Gastroesophageal sphincter (tissue), 4 donors: ENCODE measurements at regions not wholly inside any gene's neighbourhood (a gene's known extent, or its start where the extent isn't known, plus 50 kb on each side); places are given as distances from the start of the nearest gene placed in this dataset.

Source experiments
- ATAC-seq: fragments of 150-250 bp; one replicate; pipeline ENCODE4 v1.9.1; 2016; ENCODE audit warnings: mild to moderate bottlenecking, moderate library complexity
- H3K27ac ChIP-seq, 4 donors: fragments of 200-600 bp; sonication (generic) in 3 of 4; 1 replicate in 3 of 4; 2 replicates in 1 of 4; pipeline ENCODE4 v1.5.1; 2016 to 2019
- H3K27me3 ChIP-seq: fragments of 200-600 bp; sonication (generic); one replicate; pipeline ENCODE4 v1.5.1; 2019
- H3K36me3 ChIP-seq, 2 donors: fragments of 200-600 bp; sonication (generic); one replicate each; pipeline ENCODE4 v1.5.1; 2019; ENCODE audit warnings: control low read depth in 1 of 2
- H3K4me1 ChIP-seq, 3 donors: fragments of 200-600 bp; sonication (generic); 1 replicate in 2 of 3; 2 replicates in 1 of 3; pipeline ENCODE4 v1.5.1; 2016 to 2019; ENCODE audit warnings: control low read depth in 2 of 3
- H3K4me3 ChIP-seq, 2 donors: fragments of 200-600 bp; sonication (generic); one replicate each; pipeline ENCODE4 v1.5.1; 2019; ENCODE audit warnings: mild to moderate bottlenecking in 1 of 2, moderate library complexity in 1 of 2
- H3K9me3 ChIP-seq, 3 donors: fragments of 200-600 bp; sonication (generic); one replicate each; pipeline ENCODE4 v1.5.1; 2017 to 2019; ENCODE audit warnings: control low read depth in 2 of 3
- EP300 ChIP-seq: sonication (generic); formaldehyde crosslinking; IDR thresholded peaks from one replicate; pipeline ENCODE4 v1.6.1; 2017; ENCODE audit warnings: antibody characterized with exemption, mild to moderate bottlenecking
- POLR2A ChIP-seq, 2 donors: fragments of 450-650 bp; IDR thresholded peaks; one replicate each; pipeline ENCODE4 v1.6.1; 2017; ENCODE audit warnings: antibody characterized with exemption in 2 of 2, mild to moderate bottlenecking in 2 of 2, moderate library complexity in 1 of 2
- POLR2AphosphoS5 ChIP-seq: sonication (generic); formaldehyde crosslinking; IDR thresholded peaks from one replicate; pipeline ENCODE4 v1.6.1; 2017; ENCODE audit warnings: antibody characterized with exemption
- WGBS, 2 donors: methylation state at CpG; one replicate each; pipeline ENCODE4 v1.1.5; 2018; ENCODE audit warnings: low coverage in 1 of 2; 5-methylcytosine and 5-hydroxymethylcytosine counted together
- TF ChIP-seq, protein P1 (sequence below), 4 experiments: fragments of 200-600 bp in 2 of 4; fragments of 450-650 bp in 2 of 4; sonication (generic) in 1 of 4; IDR thresholded peaks; one replicate each; pipeline ENCODE4 v1.5.1; 2017 to 2019; ENCODE audit warnings: antibody characterized with exemption in 4 of 4, mild to moderate bottlenecking in 2 of 4, moderate library complexity in 2 of 4

DNA sequence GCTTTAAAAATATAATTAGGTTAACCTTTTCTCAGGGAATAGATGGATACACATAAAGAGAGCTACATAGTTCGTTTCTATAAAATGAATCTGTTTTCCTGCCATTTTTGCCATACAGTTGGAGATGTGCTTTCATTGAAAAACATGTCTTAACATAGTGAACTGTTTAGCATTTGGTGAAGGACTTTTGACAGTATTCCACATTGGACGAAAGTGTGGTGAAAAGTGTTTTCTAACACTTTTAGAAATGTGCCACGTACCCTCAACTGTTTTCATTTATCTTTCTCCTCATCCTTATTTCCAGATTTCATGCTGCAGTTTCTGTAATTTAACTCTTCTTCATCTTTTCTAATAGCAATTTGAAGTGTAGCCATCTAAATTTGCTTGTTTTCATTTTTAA lies 249.1 kb upstream of the MTNR1B start:
- no peaks in the 10 kb centered on the region for H3K27me3 ChIP-seq
- H3K27ac ChIP-seq: no peak overlapping the region
- no peaks in the 10 kb centered on the region for H3K36me3 ChIP-seq
- TF ChIP-seq EP300: no peak
- TF ChIP-seq, protein P1, sequence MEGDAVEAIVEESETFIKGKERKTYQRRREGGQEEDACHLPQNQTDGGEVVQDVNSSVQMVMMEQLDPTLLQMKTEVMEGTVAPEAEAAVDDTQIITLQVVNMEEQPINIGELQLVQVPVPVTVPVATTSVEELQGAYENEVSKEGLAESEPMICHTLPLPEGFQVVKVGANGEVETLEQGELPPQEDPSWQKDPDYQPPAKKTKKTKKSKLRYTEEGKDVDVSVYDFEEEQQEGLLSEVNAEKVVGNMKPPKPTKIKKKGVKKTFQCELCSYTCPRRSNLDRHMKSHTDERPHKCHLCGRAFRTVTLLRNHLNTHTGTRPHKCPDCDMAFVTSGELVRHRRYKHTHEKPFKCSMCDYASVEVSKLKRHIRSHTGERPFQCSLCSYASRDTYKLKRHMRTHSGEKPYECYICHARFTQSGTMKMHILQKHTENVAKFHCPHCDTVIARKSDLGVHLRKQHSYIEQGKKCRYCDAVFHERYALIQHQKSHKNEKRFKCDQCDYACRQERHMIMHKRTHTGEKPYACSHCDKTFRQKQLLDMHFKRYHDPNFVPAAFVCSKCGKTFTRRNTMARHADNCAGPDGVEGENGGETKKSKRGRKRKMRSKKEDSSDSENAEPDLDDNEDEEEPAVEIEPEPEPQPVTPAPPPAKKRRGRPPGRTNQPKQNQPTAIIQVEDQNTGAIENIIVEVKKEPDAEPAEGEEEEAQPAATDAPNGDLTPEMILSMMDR (IDR thresholded peaks at IDR 0.05): no peak
- no peak for TF ChIP-seq POLR2AphosphoS5
- TF ChIP-seq POLR2A (IDR thresholded peaks at IDR 0.05): no peak
- H3K4me3 ChIP-seq: no peak overlapping the region
- 77 to 87% methylated on average over 3 of the region's 3 CpGs for whole genome bisulfite sequencing, 2 donors
- H3K4me1 ChIP-seq: no peaks in the 10 kb centered on the region
- peaks cover 0 to 6% (median 0%) of the 10 kb centered on the region in 3 donors for H3K9me3 ChIP-seq
- no peak for ATAC-seq

DNA sequence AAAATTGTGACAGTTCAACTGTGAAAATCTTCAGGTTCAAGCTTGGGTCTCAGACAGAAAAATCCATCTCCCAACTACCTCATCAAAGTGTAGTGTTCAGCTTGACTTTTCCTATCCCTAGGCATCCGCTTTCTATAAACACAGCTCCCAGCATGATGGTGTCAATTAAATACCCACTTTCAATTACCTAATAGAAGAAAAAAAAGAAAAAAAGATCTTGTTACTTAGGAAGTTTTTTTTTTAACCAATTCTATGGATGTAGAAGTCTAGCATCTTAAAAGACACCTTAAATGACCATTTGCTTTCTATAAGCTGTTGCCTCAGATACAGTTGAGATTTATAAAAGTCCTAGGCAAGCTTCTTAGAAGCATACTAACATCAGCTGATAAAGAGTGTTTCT lies 244.1 kb upstream of the MTNR1B start:
- TF ChIP-seq POLR2AphosphoS5: no peak
- TF ChIP-seq, protein P1 (IDR thresholded peaks at IDR 0.05): no peak
- TF ChIP-seq POLR2A (IDR thresholded peaks at IDR 0.05): no peak
- TF ChIP-seq EP300: no peak
- ATAC-seq: no peak
- whole genome bisulfite sequencing, 2 donors: 100% methylated on average over 1 of the region's 1 CpG
- Histone ChIP-seq H3K27me3 (no peaks in the 10 kb centered on the region), H3K4me1 (no peaks in the 10 kb centered on the region), H3K4me3 (no peak overlapping the region), H3K36me3 (no peaks in the 10 kb centered on the region), H3K9me3 (peaks cover 0 to 6% (median 0%) of the 10 kb centered on the region in 3 donors), H3K27ac (no peak overlapping the region)

DNA sequence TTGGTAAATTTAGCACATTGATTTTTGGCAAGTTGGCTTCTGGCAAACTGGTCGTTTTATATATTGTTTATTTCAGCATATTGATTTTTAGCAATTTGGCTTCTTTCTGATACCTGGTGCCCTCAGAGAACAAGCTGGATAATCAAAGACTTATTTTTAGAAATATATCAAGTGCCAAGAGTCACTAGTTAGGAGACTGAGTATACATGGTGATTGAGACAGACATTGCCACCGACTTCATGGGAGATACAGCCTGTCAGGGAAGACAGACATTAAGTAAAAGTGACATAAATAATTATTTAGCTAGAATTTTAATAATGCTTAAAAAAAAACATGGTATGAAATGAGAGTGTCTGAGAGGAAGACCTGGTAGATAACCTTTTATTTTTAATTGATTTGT lies 242.3 kb upstream of the MTNR1B start:
- Histone ChIP-seq H3K27ac (no peak overlapping the region), H3K4me1 (no peaks in the 10 kb centered on the region), H3K36me3 (no peaks in the 10 kb centered on the region), H3K4me3 (no peak overlapping the region), H3K9me3 (peaks cover 0 to 6% (median 0%) of the 10 kb centered on the region in 3 donors), H3K27me3 (no peaks in the 10 kb centered on the region)
- no peak for ATAC-seq
- TF ChIP-seq POLR2A (IDR thresholded peaks at IDR 0.05) (no peak), EP300 (no peak), POLR2AphosphoS5 (no peak)
- TF ChIP-seq, protein P1 (IDR thresholded peaks at IDR 0.05): no peak
- WGBS, 2 donors: 80 to 92% methylated on average over 2 of the region's 2 CpGs

DNA sequence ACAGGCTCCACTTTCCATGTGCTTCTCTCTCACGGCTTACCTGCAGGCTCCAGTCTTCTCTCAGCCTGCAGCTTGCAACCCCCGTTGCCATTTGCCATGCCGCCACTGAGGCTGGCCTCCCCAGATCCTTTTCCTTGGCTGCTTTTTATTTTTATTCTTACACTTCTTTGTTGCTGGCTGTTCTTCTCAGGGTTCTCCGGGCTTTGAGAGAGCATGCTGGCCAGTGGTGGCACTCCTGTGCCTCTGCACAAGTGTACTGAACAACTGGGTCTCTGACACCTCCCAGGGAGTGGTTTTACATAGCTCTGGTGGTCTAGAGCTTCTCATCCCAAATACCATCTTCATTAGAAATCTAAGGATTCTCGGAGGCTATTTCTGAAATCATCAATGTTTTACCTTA lies 241.7 kb upstream of the MTNR1B start:
- TF ChIP-seq EP300 (no peak), POLR2AphosphoS5 (no peak), POLR2A (IDR thresholded peaks at IDR 0.05) (no peak)
- TF ChIP-seq, protein P1 (IDR thresholded peaks at IDR 0.05): no peak
- Histone ChIP-seq H3K27ac (no peak overlapping the region), H3K36me3 (no peaks in the 10 kb centered on the region), H3K4me1 (no peaks in the 10 kb centered on the region), H3K27me3 (no peaks in the 10 kb centered on the region), H3K9me3 (peaks cover 0 to 4% (median 0%) of the 10 kb centered on the region in 3 donors), H3K4me3 (no peak overlapping the region)
- ATAC-seq: no peak
- WGBS, 2 donors: 94 to 95% methylated on average over 3 to 5 of the region's 5 CpGs

DNA sequence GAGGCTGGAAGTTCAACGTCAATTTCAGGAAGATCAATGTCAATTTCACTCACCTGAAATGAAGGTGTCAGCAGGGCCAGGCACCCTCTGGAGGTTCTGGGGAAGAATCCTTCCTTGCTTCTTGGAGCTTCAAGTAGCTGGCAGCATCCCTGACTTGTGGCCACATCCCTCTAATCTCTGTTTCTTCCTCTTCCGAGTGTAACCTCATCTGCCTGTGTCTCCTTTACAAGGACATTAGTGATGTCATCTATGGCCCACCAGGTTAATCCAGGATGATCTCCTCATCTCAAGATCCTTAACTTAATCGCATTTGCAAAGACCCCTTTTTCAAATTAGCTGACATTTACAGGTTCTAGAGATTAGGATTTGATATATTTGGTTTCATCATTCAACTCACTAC lies 240.8 kb upstream of the MTNR1B start:
- no peaks in the 10 kb centered on the region for H3K4me1 ChIP-seq
- no peak for ATAC-seq
- WGBS, 2 donors: 74 to 96% methylated on average over 2 to 3 of the region's 3 CpGs
- no peaks in the 10 kb centered on the region for H3K36me3 ChIP-seq
- H3K27ac ChIP-seq: no peak overlapping the region
- no peak overlapping the region for H3K4me3 ChIP-seq
- TF ChIP-seq, protein P1 (IDR thresholded peaks at IDR 0.05): no peak
- no peak for TF ChIP-seq POLR2AphosphoS5
- TF ChIP-seq EP300: no peak
- no peak for TF ChIP-seq POLR2A (IDR thresholded peaks at IDR 0.05)
- H3K9me3 ChIP-seq: no peaks in the 10 kb centered on the region
- no peaks in the 10 kb centered on the region for H3K27me3 ChIP-seq
